T-helper 17 cell (primary cell): ENCODE measurements at regions not wholly inside any gene's neighbourhood (a gene's known extent, or its start where the extent isn't known, plus 50 kb on each side); places are given as distances from the start of the nearest gene placed in this dataset.
A peak's percentile ranks its signal among the peaks of the same experiment; 100 is the strongest.

Experiments
- ATAC-seq: fragments of 150-1000 bp; cut with Tn5 transposase; 2 replicates; pipeline ENCODE4 v1.10.0; 2021; ENCODE audit warnings: mild to moderate bottlenecking, moderate library complexity
- DNase-seq, 3 donors: peaks; one replicate each; pipeline versions ENCODE4 v3.0.0 to v3.0.0-alpha.2; 2020 to 2021
- H3K9me3 ChIP-seq: one replicate; pipeline ENCODE4 v1.7.0; 2013; ENCODE audit warnings: low read length, mild to moderate bottlenecking; ENCODE audit not compliant: control insufficient read depth, poor library complexity, severe bottlenecking
- H3K27ac Mint-ChIP-seq: one replicate; pipeline ENCODE4 v1.8.0; 2022; ENCODE audit warnings: mild to moderate bottlenecking, moderate library complexity, mixed read lengths
- H3K27me3 Mint-ChIP-seq: one replicate; pipeline ENCODE4 v1.8.0; 2022; ENCODE audit warnings: mixed read lengths
- H3K36me3 Mint-ChIP-seq: one replicate; pipeline ENCODE4 v1.8.0; 2022; ENCODE audit warnings: low read depth, mixed read lengths
- H3K4me1 Mint-ChIP-seq: one replicate; pipeline ENCODE4 v1.8.0; 2022; ENCODE audit warnings: mild to moderate bottlenecking, mixed read lengths
- H3K4me3 Mint-ChIP-seq: one replicate; pipeline ENCODE4 v1.8.0; 2022; ENCODE audit warnings: mild to moderate bottlenecking, moderate library complexity, mixed read lengths

DNA sequence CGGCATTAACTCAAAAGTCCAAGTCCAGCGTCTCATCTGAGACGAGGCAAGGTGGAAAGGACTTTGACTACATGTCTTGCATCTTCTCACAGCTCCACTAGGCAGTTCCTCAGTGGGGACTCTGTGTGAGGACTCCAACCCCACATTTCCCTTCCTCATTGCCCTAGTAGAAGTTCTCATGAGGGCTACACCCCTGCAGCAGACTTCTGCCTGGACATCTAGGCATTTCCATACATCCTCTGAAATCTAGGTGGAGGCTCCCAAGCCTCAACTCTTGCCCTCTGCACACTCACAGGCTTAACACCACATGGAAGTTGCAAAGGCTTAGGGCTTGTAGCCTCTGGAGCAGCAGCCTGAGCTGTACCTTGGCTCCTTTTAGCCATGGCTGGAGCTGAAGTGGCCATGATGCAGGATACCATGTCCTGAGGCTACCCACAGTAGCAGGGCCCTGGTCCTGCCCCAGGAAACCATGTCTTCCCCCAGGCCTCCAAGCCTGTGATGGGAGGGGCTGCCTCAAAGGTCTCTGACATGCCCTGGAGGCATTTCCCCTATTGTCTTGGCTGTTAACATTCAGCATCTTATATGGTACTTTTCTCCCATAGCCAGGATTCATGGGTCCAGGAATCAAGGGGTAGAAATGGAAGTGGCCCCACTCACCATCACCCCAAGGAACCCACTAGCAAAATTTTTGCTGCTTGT is 194.6 kb upstream of the KCNG1 start:
- Mint-ChIP-seq H3K4me3 (no peak overlapping the region), H3K27ac (no peak overlapping the region), H3K4me1 (peaks cover 11% of the 10 kb centered on the region), H3K27me3 (peaks cover 95% of the 10 kb centered on the region), H3K36me3 (peaks cover 3% of the 10 kb centered on the region)
- DNase-seq (no peak), ATAC-seq (no peak)
- H3K9me3 ChIP-seq: no peaks in the 10 kb centered on the region

DNA sequence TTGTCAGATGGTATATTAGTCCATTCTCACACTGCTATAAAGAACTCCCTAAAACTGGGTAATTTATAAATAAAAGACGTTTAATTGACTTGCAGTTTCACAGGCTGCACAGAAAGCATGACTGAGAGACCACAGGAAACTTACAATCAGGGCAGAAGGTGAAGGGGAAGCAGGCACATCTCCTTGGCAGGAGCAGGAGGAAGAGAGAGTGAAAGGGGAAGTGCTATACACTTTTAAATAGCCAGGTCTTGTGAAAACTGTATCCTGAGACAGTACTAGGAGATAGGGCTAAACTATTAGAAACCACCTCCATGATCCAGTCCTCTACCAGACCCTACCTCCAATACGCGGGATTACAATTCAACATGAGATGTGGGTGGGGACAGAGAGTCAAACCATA is 193.9 kb upstream of the KCNG1 start:
- Mint-ChIP-seq H3K4me3 (no peak overlapping the region), H3K4me1 (peaks cover 11% of the 10 kb centered on the region), H3K27ac (no peak overlapping the region), H3K27me3 (peaks cover 95% of the 10 kb centered on the region), H3K36me3 (peaks cover 3% of the 10 kb centered on the region)
- H3K9me3 ChIP-seq: no peaks in the 10 kb centered on the region
- ATAC-seq: no peak
- DNase-seq: no peak

DNA sequence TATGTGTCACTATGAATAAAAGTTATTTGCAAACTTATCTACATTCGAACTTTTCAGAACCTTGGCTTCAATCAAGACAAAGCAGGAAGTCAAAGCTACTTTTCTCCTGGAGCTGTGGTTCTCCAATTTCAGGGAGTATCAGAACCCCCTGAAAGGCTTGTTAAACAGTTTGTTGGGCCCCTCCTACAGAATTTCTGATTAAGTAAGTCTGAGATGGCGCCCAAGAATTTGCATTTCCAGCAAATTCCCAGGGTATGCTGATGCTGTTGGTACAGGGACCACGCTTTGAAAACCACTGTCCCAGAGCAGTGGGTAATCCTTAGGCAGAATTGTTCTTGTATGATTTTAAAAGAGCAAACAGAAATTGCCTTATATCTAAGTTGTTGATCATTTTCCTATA is 189.9 kb upstream of the KCNG1 start:
- H3K4me3 Mint-ChIP-seq: no peak overlapping the region
- H3K27ac Mint-ChIP-seq: no peak overlapping the region
- H3K4me1 Mint-ChIP-seq: no peaks in the 10 kb centered on the region
- peaks cover 87% of the 10 kb centered on the region for H3K27me3 Mint-ChIP-seq
- ATAC-seq: no peak
- H3K36me3 Mint-ChIP-seq: no peaks in the 10 kb centered on the region
- no peak for DNase-seq
- H3K9me3 ChIP-seq: no peaks in the 10 kb centered on the region

DNA sequence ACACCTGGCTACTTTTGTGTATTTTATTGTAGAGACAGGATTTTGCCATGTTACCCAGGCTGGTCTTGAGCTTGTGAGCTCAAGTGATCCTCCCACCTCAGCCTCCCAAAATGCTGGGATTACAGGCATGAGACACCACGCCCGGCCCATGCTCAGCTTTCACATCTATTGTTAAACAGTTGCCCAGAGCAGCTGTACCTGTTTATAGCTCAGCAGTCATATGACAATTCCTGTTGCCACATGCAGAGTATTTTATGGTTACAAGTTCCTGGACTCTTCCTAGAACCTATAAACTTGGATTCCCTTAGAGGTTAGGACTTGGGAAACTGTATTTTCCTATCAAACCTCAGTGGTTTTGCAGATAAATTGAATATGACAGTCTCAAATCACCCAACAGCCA is 188.3 kb upstream of the KCNG1 start:
- no peak overlapping the region for H3K27ac Mint-ChIP-seq
- H3K36me3 Mint-ChIP-seq: no peaks in the 10 kb centered on the region
- H3K27me3 Mint-ChIP-seq: peaks cover 85% of the 10 kb centered on the region
- no peaks in the 10 kb centered on the region for H3K9me3 ChIP-seq
- DNase-seq: no peak
- no peak for ATAC-seq
- peaks cover 2% of the 10 kb centered on the region for H3K4me1 Mint-ChIP-seq
- H3K4me3 Mint-ChIP-seq: no peak overlapping the region

DNA sequence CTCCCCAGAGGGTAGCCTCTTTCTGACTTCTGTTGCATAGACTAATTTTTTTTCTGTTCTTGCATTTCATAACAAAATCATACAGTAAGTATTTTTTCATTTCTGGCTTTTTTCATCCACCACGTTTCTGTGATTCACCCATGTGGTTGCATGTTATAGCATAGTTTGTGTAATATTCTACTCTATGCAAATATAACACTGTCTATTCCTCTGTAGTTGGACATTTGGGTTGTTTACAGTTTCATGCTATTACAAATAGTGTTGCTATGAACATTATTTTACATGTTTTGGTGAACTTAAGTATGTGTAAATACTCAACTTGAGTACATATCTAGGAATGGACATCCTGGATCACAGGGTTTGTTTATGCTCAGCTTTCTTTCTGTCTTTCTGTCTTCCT is 187.2 kb upstream of the KCNG1 start:
- no peak overlapping the region for H3K4me3 Mint-ChIP-seq
- peaks cover 2% of the 10 kb centered on the region for H3K4me1 Mint-ChIP-seq
- H3K27me3 Mint-ChIP-seq: peaks cover 79% of the 10 kb centered on the region
- ATAC-seq: no peak
- DNase-seq: no peak
- no peak overlapping the region for H3K27ac Mint-ChIP-seq
- H3K36me3 Mint-ChIP-seq: no peaks in the 10 kb centered on the region
- H3K9me3 ChIP-seq: no peaks in the 10 kb centered on the region

DNA sequence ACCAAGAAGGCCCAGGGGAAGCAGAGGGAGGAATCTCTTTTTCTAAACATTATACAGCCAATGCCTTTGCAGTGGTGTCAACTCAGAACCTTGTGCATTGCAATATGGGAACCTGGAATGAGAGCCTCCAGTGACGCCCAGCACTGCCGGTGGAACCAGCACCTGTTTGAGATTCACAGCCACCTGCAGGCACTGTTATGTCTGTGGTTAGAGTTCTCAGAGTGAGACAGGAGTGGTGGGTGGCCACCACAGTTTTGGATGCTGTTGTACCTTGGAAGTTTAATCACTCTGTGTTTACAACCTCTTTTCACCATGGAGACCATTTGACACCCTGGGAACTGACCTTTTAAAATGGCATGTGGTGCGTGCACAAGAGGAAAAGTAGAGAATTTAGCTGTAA is 185.3 kb upstream of the KCNG1 start:
- Mint-ChIP-seq H3K36me3 (no peaks in the 10 kb centered on the region), H3K27me3 (peaks cover 76% of the 10 kb centered on the region), H3K4me1 (peaks cover 7% of the 10 kb centered on the region), H3K4me3 (no peak overlapping the region), H3K27ac (no peak overlapping the region)
- H3K9me3 ChIP-seq: no peaks in the 10 kb centered on the region
- DNase-seq (no peak), ATAC-seq (no peak)

DNA sequence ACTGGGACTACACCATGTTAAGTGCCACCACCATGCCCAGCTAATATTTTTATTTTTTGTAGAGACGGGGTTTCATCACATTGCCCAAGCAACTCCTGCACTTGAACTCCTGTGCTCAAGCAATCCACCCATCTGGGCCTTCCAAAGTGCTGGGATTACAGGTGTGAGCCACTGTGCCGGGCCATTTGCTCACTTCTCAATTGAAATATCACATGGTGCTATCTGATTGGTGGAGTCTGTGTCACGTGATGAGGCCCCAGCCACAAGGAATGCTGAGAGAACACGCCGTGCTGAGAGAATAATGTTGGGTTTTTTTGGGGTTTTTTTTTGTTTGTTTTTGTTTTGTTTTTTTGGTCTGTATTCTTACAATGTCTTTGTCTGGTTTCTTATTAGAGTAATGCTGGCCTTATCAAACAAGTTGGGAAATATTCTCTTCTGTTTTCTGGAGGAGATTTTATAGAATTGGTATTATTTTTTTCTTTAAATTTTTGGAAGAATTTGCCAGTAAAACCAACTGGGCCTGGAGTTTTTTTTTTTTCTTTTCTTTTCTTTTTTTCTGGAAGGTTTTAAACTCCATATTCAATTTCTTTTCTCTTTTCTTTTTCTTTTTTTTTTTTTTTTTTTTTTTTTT is 183.2 kb upstream of the KCNG1 start:
- Mint-ChIP-seq H3K27ac (peak overlapping the region; percentile 21), H3K4me3 (no peak overlapping the region), H3K27me3 (peaks cover 73% of the 10 kb centered on the region), H3K36me3 (no peaks in the 10 kb centered on the region), H3K4me1 (peaks cover 7% of the 10 kb centered on the region)
- DNase-seq (no peak), ATAC-seq (no peak)
- H3K9me3 ChIP-seq: no peaks in the 10 kb centered on the region

DNA sequence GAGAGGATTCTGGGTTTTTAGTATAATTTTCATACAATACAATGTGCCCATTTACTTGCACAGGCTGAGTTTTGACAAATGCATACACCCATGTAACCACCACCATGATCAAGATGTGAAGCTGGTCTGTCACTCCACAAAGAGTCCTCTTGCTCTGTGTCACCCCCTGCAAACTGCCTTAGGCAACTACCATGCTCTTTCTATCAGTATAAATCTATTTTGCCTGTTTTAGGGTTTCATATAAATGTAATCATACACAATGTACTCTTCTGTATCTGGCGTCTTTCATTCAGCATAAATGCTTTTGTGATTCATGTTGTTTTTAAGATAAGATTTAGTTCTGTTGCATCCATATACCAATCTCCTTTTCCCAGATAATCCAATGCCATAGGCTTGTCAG is 181.9 kb upstream of the KCNG1 start:
- Mint-ChIP-seq H3K36me3 (no peaks in the 10 kb centered on the region), H3K4me3 (no peak overlapping the region), H3K27ac (no peak overlapping the region), H3K27me3 (peaks cover 67% of the 10 kb centered on the region), H3K4me1 (peaks cover 7% of the 10 kb centered on the region)
- no peaks in the 10 kb centered on the region for H3K9me3 ChIP-seq
- DNase-seq: no peak
- ATAC-seq: no peak

DNA sequence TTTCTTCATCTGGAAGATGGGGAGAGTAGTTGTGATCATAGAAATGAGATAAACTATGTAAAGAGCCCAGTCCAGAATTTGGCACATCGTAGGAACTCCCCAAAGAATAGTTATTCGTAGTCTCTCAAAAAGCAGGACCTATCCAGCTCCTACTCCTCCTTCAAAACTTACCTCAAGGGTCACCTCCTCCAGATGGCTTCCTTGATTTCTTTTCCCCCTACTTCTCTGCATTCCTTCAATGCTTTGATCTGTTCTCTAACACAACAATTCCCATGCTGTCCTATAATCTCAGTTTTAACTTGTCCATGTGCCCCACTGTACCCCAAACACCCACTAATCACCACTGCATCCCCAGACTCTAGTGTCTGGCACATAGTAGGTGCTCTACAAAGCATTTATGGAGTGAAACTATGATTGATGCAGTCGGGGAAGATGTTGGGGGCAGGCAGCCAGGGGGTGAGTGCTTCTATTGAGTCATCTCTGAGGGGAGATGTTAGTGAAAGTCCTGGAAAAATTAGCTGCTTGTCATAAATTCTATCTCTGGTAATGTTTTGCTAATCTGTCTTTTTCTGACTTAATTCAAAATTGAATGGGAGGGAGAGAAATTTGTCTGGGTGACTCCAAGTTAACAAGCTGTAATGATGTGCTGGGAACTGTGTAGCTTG is 181.3 kb upstream of the KCNG1 start:
- ATAC-seq (no peak), DNase-seq (no peak)
- Mint-ChIP-seq H3K27me3 (peaks cover 72% of the 10 kb centered on the region), H3K4me1 (peaks cover 7% of the 10 kb centered on the region), H3K36me3 (no peaks in the 10 kb centered on the region), H3K4me3 (no peak overlapping the region), H3K27ac (no peak overlapping the region)
- H3K9me3 ChIP-seq: no peaks in the 10 kb centered on the region

DNA sequence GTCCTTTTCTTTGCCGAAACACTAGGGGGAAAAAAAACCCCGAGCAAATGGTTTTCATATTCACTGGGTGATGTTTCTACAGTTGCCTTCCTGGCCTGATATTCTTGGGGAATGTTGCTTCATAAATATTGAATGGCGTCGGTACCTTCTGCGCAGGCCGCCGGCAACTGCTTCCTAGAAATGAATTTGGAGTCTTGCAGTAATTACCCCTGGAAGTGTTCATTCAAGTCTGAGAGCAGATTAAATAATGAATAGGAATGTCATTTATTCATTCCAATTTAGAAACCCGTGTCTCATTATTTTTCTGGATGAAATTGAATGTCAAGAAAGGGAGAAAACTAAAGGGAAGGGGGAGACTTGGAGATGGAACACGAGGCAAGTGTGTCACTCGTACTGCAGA is 179.4 kb upstream of the KCNG1 start:
- no peaks in the 10 kb centered on the region for H3K36me3 Mint-ChIP-seq
- DNase-seq (no peak), ATAC-seq (no peak)
- no peak overlapping the region for H3K4me3 Mint-ChIP-seq
- H3K27me3 Mint-ChIP-seq: peaks cover 66% of the 10 kb centered on the region
- no peak overlapping the region for H3K27ac Mint-ChIP-seq
- H3K4me1 Mint-ChIP-seq: peaks cover 5% of the 10 kb centered on the region
- no peaks in the 10 kb centered on the region for H3K9me3 ChIP-seq

DNA sequence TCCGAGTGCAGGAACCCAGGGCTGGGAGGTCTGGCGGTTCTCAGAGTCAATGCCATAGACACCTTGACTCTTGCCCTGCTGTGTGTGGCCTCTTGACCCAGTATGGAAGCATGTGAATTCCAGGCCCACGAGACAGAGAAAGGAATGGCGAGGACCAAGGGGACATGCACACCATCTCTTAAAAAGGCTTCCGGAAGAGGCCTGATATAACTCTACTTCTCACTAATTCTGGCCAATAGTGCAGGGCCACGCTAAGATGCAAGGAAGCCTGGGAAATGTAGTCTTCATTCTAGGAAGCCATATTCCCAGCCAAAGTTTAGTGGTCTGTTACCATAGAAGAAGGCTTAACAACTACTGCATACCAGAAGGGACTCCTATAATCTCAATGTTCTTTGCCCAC is 177.0 kb upstream of the KCNG1 start:
- DNase-seq (no peak), ATAC-seq (no peak)
- H3K4me1 Mint-ChIP-seq: peaks cover 5% of the 10 kb centered on the region
- no peak overlapping the region for H3K4me3 Mint-ChIP-seq
- H3K27me3 Mint-ChIP-seq: peaks cover 69% of the 10 kb centered on the region
- no peaks in the 10 kb centered on the region for H3K36me3 Mint-ChIP-seq
- H3K9me3 ChIP-seq: no peaks in the 10 kb centered on the region
- H3K27ac Mint-ChIP-seq: peak overlapping the region; percentile 8

DNA sequence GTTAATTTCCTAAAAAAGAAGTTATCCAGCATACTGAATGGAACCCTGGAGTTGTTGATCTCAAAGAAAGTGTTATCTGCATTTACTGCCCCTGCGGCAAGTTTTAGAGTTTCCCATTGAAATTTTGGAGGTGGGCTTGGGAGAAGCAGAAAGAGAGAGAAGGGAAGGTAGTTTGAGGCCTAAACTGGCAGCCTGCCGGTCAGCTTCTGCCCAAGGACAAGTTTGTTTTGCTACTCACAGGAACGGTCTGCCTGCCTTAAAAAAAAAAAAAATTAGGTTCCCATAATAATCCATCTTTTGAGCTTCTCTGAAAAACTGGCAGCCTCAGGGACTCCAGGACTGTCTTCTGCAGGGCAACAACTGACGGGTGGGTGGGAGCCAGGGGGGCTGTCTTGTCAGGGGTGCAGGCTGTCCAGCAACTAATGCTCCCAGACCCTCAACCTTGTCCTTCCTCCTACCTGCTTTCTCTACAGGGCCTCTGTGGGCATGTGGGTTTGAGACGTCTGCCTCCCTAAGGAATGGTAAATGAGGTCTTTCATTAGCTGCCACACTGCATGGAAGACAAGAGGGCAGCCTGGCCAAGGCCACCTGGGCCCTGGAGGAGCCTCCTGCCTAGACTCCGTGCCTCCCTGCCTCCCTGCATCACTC is 176.1 kb upstream of the KCNG1 start:
- no peak for ATAC-seq
- peaks cover 60% of the 10 kb centered on the region for H3K27me3 Mint-ChIP-seq
- no peak overlapping the region for H3K4me3 Mint-ChIP-seq

DNA sequence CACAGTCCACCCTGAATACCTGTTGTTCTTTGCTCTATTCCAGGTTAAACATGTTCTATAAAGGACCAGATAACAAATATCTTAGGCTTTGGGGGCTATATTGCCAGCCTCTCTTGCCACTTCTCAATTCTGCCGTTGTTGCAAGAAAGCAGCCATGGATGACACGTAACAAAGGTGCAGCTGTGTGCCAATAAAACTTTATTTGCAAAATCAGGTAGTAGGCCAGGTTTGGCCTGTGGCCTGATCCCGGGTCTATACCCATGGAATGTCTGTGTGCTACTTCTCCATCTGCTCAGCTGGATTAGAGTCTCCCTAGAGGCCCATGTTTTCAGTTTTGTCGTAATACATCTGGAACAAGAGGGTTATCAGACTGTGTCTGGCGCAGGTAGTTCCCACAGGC is 175.3 kb upstream of the KCNG1 start:
- no peak for ATAC-seq
- no peak for DNase-seq
- Mint-ChIP-seq H3K27ac (no peak overlapping the region), H3K4me1 (no peaks in the 10 kb centered on the region), H3K4me3 (no peak overlapping the region), H3K36me3 (no peaks in the 10 kb centered on the region), H3K27me3 (peaks cover 55% of the 10 kb centered on the region)
- no peaks in the 10 kb centered on the region for H3K9me3 ChIP-seq

More for the DNA sequence above, 176.1 kb upstream of the KCNG1 start:
- DNase-seq: no peak
- no peaks in the 10 kb centered on the region for H3K4me1 Mint-ChIP-seq
- H3K27ac Mint-ChIP-seq: peak overlapping the region; percentile 8
- no peaks in the 10 kb centered on the region for H3K36me3 Mint-ChIP-seq
- no peaks in the 10 kb centered on the region for H3K9me3 ChIP-seq
